GM10266 (cell line): ENCODE measurements at regions not wholly inside any gene's neighbourhood (a gene's known extent, or its start where the extent isn't known, plus 50 kb on each side); places are given as distances from the start of the nearest gene placed in this dataset.

Experiments used
- DNase-seq: peaks from one replicate; pipeline ENCODE4 v3.0.0; 2012; ENCODE audit errors: extremely low spot score
- TF ChIP-seq, protein P1 (sequence below): IDR thresholded peaks from 2 replicates; pipeline ENCODE4 v1.5.1; 2012; ENCODE audit warnings: mild to moderate bottlenecking, low read depth; ENCODE audit not compliant: control insufficient read depth, insufficient read depth; ENCODE audit errors: missing control alignments

DNA sequence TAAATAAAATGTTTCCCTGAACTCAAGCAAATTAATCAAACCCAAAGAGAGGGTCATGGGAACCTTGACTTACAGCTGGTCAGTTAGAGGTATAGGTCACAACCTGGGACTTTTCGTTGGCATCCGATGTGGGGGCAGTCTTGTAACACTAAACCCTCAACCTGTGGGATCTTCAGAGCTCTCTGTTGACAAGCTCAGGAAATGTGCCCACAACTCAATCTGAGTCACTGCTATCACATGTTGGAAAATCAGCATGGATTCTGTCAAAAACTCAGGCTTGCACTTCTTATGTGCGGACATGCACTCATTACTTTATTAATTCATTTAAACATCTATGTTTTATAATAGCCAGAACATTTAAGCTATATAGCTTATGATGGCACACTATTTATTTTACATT is 424.6 kb upstream of the SORCS1 start:
- TF ChIP-seq, protein P1, sequence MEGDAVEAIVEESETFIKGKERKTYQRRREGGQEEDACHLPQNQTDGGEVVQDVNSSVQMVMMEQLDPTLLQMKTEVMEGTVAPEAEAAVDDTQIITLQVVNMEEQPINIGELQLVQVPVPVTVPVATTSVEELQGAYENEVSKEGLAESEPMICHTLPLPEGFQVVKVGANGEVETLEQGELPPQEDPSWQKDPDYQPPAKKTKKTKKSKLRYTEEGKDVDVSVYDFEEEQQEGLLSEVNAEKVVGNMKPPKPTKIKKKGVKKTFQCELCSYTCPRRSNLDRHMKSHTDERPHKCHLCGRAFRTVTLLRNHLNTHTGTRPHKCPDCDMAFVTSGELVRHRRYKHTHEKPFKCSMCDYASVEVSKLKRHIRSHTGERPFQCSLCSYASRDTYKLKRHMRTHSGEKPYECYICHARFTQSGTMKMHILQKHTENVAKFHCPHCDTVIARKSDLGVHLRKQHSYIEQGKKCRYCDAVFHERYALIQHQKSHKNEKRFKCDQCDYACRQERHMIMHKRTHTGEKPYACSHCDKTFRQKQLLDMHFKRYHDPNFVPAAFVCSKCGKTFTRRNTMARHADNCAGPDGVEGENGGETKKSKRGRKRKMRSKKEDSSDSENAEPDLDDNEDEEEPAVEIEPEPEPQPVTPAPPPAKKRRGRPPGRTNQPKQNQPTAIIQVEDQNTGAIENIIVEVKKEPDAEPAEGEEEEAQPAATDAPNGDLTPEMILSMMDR: no peak

DNA sequence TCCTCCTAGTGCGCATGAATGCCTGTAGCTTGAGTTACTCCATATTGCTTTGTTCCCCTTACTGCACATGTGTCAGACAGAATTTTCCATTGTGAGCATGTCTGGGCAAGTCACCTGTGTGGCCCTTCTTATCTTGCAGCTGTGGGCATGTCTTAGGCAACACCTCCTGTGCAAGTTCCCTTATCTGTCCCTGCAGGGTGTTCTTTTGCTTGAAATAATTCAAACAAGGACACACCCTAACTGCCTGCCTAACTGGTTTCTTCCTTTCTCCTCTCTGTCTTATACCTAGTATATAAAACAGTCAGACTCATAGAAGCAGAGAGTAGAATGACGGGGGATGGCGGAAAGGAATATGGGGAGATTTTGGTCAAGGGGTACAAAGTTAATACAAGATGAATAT is 421.1 kb upstream of the SORCS1 start:
- TF ChIP-seq, protein P1: no peak
- no peak for DNase-seq

More for the DNA sequence above, 424.6 kb upstream of the SORCS1 start:
- DNase-seq: no peak

DNA sequence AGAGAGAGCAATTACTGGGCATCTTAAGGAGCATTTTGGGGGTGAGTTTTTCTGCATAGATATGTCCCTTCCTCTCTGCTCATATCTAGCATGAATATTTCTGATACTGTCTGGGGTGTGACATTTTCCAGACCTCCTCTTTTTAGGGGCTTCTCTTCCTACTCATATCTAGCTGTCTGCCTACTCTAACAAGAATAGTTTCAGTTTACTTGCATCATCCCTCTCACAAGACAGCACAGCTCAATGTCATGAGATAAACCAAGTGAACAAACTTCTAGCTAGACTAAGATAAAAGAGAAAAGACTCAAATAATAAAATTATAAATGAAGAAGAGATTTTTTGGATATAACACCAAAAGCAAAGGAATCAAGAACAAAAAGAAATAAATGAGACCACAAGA is 419.5 kb upstream of the SORCS1 start:
- peak; percentile 3 for DNase-seq
- TF ChIP-seq, protein P1: no peak

DNA sequence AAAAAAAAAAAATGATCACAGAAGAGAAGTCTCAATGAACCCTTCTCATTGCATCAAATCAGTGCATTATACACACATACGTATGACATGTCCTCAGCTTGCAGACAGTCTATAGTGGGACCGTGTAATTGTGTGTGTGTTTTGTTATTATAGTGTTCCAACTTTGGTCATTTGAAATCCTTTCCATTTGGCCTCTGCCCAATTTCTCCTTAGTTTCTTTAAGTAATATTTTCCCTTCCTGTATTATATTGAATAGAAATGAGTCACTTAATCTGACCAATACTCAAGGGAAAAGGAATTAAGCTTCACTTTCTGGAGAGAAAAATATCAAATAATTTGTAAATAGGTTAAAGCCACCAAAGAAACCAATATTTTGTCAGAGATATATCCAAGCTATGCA is 415.5 kb upstream of the SORCS1 start:
- TF ChIP-seq, protein P1: no peak

DNA sequence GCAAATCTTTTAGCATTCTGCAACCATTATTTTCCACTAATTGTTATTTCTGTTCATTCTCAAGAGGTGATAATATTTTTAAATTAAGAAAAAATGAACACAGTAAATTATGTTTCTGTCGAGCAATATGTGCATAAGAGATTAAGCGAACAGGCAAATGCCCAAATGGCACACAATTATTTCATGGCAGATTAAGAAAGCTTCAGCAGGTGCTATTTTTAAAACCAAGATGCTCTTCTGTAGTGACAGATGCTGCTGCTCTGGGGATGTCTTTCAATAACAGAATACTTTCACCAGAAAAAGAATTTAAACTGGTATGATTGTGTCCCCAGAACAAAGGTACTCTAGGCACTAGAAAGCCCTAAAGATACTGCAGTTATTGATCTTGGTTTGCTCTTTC is 412.7 kb upstream of the SORCS1 start:
- TF ChIP-seq, protein P1: no peak
- no peak for DNase-seq

More for the DNA sequence above, 415.5 kb upstream of the SORCS1 start:
- DNase-seq: no peak

DNA sequence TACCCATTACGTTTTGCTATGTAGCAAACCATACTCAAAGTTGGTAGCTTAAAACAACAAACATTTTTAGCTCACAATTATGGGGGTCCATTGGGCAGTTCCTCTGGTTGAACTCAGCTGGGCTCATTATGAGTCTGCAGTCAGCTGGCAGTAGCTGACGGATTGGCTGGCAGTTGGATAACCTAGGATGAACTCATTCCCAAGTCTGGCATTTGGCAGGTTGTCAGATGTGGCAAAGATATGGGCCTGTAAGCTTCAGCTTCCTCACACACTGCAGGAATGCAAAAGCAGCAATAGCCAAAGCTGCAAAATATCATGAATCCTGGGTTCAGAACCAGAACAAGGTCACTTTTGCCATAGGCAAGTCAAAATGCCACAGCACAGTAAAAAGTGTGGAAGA is 412.2 kb upstream of the SORCS1 start:
- TF ChIP-seq, protein P1: no peak
- DNase-seq: no peak

DNA sequence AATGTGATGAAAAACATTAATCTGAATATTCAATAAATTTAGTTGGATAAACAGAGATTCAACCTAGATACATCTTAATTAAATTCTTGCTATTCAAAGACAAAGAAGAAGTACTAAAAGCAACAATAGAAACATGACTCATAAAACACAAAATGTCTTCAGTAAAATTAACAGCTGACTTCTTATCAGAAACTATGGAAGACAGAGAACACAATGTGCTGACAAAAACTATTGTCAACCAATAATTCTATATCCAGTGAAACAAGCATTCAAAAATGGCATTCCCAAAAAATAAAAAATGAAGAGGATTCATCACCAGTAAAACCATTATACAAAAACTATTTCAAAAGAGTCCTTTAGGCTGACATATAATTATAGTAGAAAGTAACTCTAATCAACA is 400.5 kb upstream of the SORCS1 start:
- no peak for DNase-seq
- TF ChIP-seq, protein P1: no peak
